NT2/D1 (cell line): ENCODE measurements at regions not wholly inside any gene's neighbourhood (a gene's known extent, or its start where the extent isn't known, plus 50 kb on each side); places are given as distances from the start of the nearest gene placed in this dataset.
"Not testable (repeated sequence)": the region's sequence is repeated elsewhere in the genome, so short reads cannot be mapped to it uniquely, and the experiment has no call there.

Experiments used
- DNase-seq: peaks from one replicate; pipeline ENCODE4 v3.0.0-alpha.2; 2011; ENCODE audit warnings: low read depth, low spot score
- H3K27me3 ChIP-seq: 2 replicates; pipeline ENCODE4 v1.6.0; 2011; ENCODE audit warnings: mild to moderate bottlenecking; ENCODE audit not compliant: insufficient read length, insufficient read depth
- H3K36me3 ChIP-seq: 2 replicates; pipeline ENCODE4 v1.6.1; 2011; ENCODE audit warnings: mild to moderate bottlenecking, low read length, mixed read lengths; ENCODE audit not compliant: insufficient read depth, insufficient read length
- H3K4me1 ChIP-seq: 2 replicates; pipeline ENCODE4 v1.5.1; 2011; ENCODE audit not compliant: insufficient read depth, insufficient read length
- H3K4me3 ChIP-seq: 2 replicates; pipeline ENCODE4 v1.5.1; 2011; ENCODE audit warnings: low read depth; ENCODE audit not compliant: insufficient read length
- H3K9ac ChIP-seq: 2 replicates; pipeline ENCODE4 v1.6.0; 2011; ENCODE audit warnings: low read depth; ENCODE audit not compliant: insufficient read length
- H3K9me3 ChIP-seq: 2 replicates; pipeline ENCODE4 v1.5.1; 2011; ENCODE audit warnings: mild to moderate bottlenecking, low read length; ENCODE audit not compliant: insufficient read depth
- SUZ12 ChIP-seq: IDR thresholded peaks from 2 replicates; pipeline ENCODE4 v1.6.1; 2011; ENCODE audit not compliant: insufficient read length, insufficient read depth; ENCODE audit errors: extremely low read depth
- YY1 ChIP-seq: IDR thresholded peaks from 2 replicates; pipeline ENCODE4 v1.6.1; 2011; ENCODE audit not compliant: insufficient read length, insufficient read depth
- ZNF274 ChIP-seq: IDR thresholded peaks from 2 replicates; pipeline ENCODE4 v1.6.1; 2011; ENCODE audit warnings: mild to moderate bottlenecking, low read depth, low read length

DNA sequence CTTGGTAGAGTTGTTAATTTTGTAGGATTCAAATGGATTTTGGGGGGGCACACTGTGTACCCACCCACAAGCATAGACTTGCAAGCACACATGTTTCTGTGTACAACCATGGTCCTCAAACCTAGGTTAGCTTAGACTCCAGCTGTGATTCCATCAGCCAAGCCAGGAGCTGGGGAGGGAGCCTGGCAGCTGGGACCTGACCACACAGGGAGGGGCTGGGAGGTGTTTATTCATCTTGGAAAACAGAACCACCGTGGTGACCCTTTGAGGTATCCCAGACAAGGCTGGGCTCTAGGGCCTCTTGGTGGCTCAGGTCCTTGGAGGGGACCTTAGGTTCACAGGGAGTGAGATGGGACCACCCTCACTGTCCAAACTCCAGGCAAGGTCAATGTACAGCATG lies 410.3 kb downstream of the NEBL start:
- TF ChIP-seq SUZ12 (no peak), YY1 (no peak), ZNF274 (no peak)
- no peak overlapping the region for H3K4me3 ChIP-seq

GRCh38 chr10:20485554-20485953 lies 411.6 kb downstream of the NEBL start:
- TF ChIP-seq SUZ12, result no peak
- TF ChIP-seq ZNF274, result no peak
- TF ChIP-seq YY1, result no peak
- Histone ChIP-seq H3K9me3 (no peaks in the 10 kb centered on the region), H3K4me3 (no peak overlapping the region), H3K9ac (no peak overlapping the region), H3K36me3 (no peaks in the 10 kb centered on the region), H3K4me1 (no peaks in the 10 kb centered on the region), H3K27me3 (no peaks in the 10 kb centered on the region)
- DNase-seq, result no peak

More for the DNA sequence above, 410.3 kb downstream of the NEBL start:
- no peaks in the 10 kb centered on the region for H3K9me3 ChIP-seq
- H3K4me1 ChIP-seq, result no peaks in the 10 kb centered on the region
- no peaks in the 10 kb centered on the region for H3K27me3 ChIP-seq
- no peak for DNase-seq
- H3K36me3 ChIP-seq, result no peaks in the 10 kb centered on the region
- no peak overlapping the region for H3K9ac ChIP-seq

- H3K4me1 ChIP-seq, result no peaks in the 10 kb centered on the region
- H3K9ac ChIP-seq, result no peak overlapping the region
- H3K27me3 ChIP-seq, result no peaks in the 10 kb centered on the region
- no peaks in the 10 kb centered on the region for H3K36me3 ChIP-seq
- H3K4me3 ChIP-seq, result no peak overlapping the region
- no peak for DNase-seq
- no peak for TF ChIP-seq YY1
- TF ChIP-seq ZNF274, result no peak
- TF ChIP-seq SUZ12, result no peak
- H3K9me3 ChIP-seq, result no peaks in the 10 kb centered on the region
These were observed 416.1 kb downstream of the NEBL start for GRCh38 chr10:20481054-20481453.

DNA sequence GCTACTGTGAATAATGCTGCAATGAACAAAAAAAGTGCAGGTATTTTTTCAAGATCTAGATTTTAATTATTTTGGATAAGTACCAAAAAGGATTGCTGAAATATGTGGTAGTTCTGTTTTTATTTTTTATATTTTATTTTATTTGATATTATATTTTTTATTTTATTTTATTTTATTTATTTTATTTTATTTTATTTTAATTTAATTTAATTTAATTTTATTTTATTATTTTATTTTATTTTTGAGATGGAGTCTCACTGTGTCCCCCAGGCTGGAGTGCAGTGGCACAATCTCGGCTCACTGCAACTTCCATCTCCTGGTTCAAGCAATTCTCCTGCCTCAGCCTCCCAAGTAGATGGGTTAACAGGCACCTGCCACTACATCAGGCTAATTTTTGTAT lies 416.5 kb downstream of the NEBL start:
- not testable (repeated sequence) for H3K4me3 ChIP-seq, H3K9ac ChIP-seq, H3K9me3 ChIP-seq, DNase-seq, H3K27me3 ChIP-seq, H3K4me1 ChIP-seq, H3K36me3 ChIP-seq

DNA sequence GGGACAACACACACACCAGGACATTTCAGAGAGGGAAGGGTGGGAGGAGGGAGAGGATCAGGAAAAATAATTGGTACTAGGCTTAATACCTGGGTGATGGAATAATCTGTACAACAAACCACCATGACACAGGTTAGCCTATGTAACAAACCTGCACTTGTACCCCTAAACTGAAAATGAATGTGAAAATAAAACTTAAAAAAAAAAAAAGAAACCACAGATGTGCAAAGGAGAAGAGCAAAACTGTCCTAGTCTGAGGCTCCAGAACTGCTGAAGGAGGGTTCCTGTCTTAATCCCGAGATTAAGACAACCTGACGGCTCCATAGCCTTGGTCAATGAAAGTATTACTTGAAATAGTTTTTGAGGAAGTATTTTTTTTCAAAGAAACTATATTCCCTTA lies 423.0 kb downstream of the NEBL start:
- DNase-seq, result no peak
- no peaks in the 10 kb centered on the region for H3K9me3 ChIP-seq
- TF ChIP-seq ZNF274 (no peak), YY1 (no peak), SUZ12 (no peak)
- no peaks in the 10 kb centered on the region for H3K27me3 ChIP-seq
- no peaks in the 10 kb centered on the region for H3K36me3 ChIP-seq
- H3K9ac ChIP-seq, result no peak overlapping the region
- no peaks in the 10 kb centered on the region for H3K4me1 ChIP-seq
- no peak overlapping the region for H3K4me3 ChIP-seq

DNA sequence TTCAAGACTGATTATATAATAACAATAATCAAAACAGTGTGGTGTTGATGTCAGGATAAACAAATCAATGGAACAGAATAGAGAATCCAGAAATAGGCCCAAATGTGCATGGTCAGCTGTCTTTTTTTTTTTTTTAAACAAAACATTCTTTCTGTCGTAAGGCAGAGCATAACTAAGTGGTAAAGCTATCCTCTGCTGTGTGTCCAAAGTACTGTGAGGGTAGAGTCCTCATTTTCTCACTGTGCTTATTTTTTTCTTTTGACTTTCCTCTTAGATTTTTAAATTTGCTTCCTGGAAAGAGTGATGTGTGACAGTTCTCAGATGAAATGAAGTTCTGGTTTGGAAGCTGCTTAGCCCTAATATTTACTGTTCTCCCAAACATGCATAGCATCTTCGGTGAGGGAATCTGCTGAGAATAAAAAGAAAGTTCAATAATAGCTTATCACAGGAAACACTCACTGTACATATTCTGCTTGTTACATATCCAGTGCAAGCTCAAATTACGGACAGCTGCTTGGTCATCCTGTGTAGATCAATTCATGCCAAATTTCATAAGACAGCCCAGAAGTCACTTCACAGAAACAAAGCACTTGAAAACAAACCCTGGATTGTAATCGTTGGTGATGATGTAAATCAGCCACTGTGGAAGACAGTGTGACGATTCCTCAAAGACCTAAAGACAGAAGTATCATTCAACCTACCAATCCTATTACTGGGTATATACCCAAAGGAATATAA lies 423.9 kb downstream of the NEBL start:
- H3K9ac ChIP-seq, result no peak overlapping the region
- no peaks in the 10 kb centered on the region for H3K9me3 ChIP-seq
- H3K27me3 ChIP-seq, result no peaks in the 10 kb centered on the region
- no peak for TF ChIP-seq ZNF274
- TF ChIP-seq YY1, result no peak
- no peak for TF ChIP-seq SUZ12
- H3K36me3 ChIP-seq, result no peaks in the 10 kb centered on the region
- no peaks in the 10 kb centered on the region for H3K4me1 ChIP-seq
- DNase-seq, result no peak
- H3K4me3 ChIP-seq, result no peak overlapping the region

GRCh38 chr10:20466731-20467130 lies 430.4 kb downstream of the NEBL start:
- Histone ChIP-seq H3K36me3 (no peaks in the 10 kb centered on the region), H3K9ac (no peak overlapping the region), H3K9me3 (peaks cover 8% of the 10 kb centered on the region; the same call in 1 of the 2 replicates), H3K4me3 (no peak overlapping the region), H3K27me3 (no peaks in the 10 kb centered on the region), H3K4me1 (no peaks in the 10 kb centered on the region)
- no peak for DNase-seq
- TF ChIP-seq ZNF274, result no peak
- TF ChIP-seq YY1, result no peak
- no peak for TF ChIP-seq SUZ12

DNA sequence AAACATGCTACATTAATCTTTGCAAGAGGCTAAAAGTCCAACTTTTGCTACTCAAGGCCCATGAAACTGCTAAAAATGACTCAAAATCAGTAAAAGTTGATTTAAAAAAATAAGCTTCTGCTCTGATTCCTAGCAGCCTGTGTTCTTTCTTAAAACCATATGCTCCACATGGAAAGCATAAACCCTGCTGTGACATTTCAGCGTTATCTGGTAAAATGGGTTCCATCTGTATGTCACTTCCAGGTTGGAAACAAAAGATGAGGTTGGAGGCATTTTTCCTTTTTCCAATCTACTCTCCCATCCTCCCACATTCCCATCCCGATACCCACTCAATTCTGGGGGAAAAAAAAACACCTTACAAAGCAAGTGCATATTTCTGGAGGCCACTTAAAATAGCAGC lies 439.5 kb downstream of the NEBL start:
- no peaks in the 10 kb centered on the region for H3K9me3 ChIP-seq
- no peaks in the 10 kb centered on the region for H3K36me3 ChIP-seq
- H3K9ac ChIP-seq, result no peak overlapping the region
- no peaks in the 10 kb centered on the region for H3K4me1 ChIP-seq
- H3K4me3 ChIP-seq, result no peak overlapping the region
- TF ChIP-seq YY1 (no peak), ZNF274 (no peak), SUZ12 (no peak)
- no peak for DNase-seq
- no peaks in the 10 kb centered on the region for H3K27me3 ChIP-seq
